OCI-LY7 (cell line): ENCODE measurements at regions not wholly inside any gene's neighbourhood (a gene's known extent, or its start where the extent isn't known, plus 50 kb on each side); places are given as distances from the start of the nearest gene placed in this dataset.

Source experiments
- CTCF ChIP-seq: fragments of 200-600 bp; sonication (generic); conservative IDR thresholded peaks from 2 replicates; pipeline ENCODE4 v1.5.1; 2014; ENCODE audit warnings: mild to moderate bottlenecking, antibody characterized with exemption, low read length, moderate library complexity, mixed read lengths
- EZH2phosphoT487 ChIP-seq: fragments of 200-600 bp; sonication (generic); IDR thresholded peaks from 2 replicates; pipeline ENCODE4 v1.6.1; 2018; ENCODE audit warnings: low read depth, borderline replicate concordance, mild to moderate bottlenecking, mixed run types, antibody characterized with exemption, low read length, moderate library complexity, mixed read lengths

GRCh38 chr16:60073376-60073775, 1339.3 kb upstream of the GOT2 start:
- TF ChIP-seq CTCF, result no peak
- TF ChIP-seq EZH2phosphoT487, result no peak
